ENCODE measurements at regions not wholly inside any gene's neighbourhood (a gene's known extent, or its start where the extent isn't known, plus 50 kb on each side); places are given as distances from the start of the nearest gene placed in this dataset.

DNA sequence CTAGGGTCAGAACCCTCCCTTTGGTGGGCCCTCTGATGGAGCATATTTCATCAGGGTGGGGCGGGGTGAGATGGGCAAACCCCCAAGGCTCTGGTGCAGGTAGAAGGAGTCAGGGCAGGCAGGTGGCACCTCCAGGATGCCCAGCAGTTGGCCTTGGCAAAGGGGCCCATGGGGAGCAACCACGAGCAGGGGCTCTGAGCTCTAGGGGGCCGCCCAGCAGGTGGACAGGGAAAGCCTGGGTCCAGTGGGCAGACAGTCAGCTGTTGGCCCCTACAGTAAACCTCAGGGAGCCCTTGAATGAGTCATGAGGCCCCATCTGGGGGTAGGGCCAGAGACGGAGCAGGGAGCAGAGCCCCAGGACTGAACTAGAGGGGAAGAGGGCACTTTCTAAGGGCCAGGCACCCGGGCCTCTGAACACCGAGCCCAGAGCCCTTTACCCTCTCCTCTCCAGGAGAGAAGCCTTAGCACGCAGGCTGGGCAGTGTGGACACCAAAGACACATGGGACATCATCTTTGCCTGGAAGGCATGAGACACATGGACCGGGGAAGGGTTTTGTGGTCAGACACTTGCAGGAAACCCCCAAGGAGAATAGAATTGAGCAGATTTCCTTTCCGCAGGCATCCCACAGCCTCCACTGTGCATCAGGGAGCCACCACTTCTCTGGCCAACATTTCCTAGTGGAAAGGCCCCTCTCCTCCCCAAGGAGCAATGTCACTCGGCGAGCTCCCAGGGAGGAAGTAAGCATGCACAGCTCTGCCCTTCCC lies 257.3 kb downstream of the GLI2 start:
- TF ChIP-seq, protein P1, sequence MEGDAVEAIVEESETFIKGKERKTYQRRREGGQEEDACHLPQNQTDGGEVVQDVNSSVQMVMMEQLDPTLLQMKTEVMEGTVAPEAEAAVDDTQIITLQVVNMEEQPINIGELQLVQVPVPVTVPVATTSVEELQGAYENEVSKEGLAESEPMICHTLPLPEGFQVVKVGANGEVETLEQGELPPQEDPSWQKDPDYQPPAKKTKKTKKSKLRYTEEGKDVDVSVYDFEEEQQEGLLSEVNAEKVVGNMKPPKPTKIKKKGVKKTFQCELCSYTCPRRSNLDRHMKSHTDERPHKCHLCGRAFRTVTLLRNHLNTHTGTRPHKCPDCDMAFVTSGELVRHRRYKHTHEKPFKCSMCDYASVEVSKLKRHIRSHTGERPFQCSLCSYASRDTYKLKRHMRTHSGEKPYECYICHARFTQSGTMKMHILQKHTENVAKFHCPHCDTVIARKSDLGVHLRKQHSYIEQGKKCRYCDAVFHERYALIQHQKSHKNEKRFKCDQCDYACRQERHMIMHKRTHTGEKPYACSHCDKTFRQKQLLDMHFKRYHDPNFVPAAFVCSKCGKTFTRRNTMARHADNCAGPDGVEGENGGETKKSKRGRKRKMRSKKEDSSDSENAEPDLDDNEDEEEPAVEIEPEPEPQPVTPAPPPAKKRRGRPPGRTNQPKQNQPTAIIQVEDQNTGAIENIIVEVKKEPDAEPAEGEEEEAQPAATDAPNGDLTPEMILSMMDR (IDR thresholded peaks at IDR 0.05; ENCODE audit: insufficient read depth, low read depth, low read length) = no peak
- H3K36me3 ChIP-seq (ENCODE audit: control insufficient read depth, insufficient read depth, low read length) = peaks cover 22% of the 10 kb centered on the region
- no peak for DNase-seq (ENCODE audit: low read depth)
- H3K4me3 ChIP-seq (ENCODE audit: low read depth, low read length) = no peak overlapping the region
- CTCF ChIA-PET = interaction anchor here (1.1 kb wide), 1 partner anchor 87 kb away, joined by 3 read pairs; no protein-coding TSS in a partner anchor
- POLR2A ChIA-PET = no interaction called here
- no peaks in the 10 kb centered on the region for H3K27me3 ChIP-seq (ENCODE audit: control insufficient read depth, insufficient read depth, low read length)

DNA sequence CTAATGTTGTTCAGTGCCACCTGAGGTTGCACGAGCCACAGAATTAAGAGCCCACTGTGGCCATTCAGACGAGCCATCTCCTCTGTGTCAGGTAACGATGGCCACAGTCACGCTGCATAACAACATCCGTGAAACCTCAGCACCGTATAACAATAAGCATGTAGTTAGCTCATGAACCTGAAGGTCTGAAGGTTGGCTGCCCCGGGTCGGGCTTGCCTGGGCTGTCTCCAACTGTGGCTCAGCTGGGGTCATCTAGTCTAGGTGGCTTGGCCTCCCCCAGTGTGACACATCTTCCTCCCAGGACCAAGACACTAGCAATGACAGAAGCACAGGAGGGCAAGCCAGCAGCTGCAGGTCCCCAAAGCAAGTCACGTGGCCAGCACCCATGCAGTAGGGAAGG lies 258.0 kb downstream of the GLI2 start:
- TF ChIP-seq, protein P1 (IDR thresholded peaks at IDR 0.05; ENCODE audit: insufficient read depth, low read depth, low read length) = no peak
- Histone ChIP-seq H3K4me3 (ENCODE audit: low read depth, low read length) (no peak overlapping the region), H3K36me3 (ENCODE audit: control insufficient read depth, insufficient read depth, low read length) (peaks cover 21% of the 10 kb centered on the region), H3K27me3 (ENCODE audit: control insufficient read depth, insufficient read depth, low read length) (no peaks in the 10 kb centered on the region)
- DNase-seq (ENCODE audit: low read depth) = no peak
- CTCF ChIA-PET = interaction anchor here (1.1 kb wide), 2 partner anchors 86 to 298 kb away, joined by 3 to 4 read pairs; no protein-coding TSS in a partner anchor
- POLR2A ChIA-PET = no interaction called here

DNA sequence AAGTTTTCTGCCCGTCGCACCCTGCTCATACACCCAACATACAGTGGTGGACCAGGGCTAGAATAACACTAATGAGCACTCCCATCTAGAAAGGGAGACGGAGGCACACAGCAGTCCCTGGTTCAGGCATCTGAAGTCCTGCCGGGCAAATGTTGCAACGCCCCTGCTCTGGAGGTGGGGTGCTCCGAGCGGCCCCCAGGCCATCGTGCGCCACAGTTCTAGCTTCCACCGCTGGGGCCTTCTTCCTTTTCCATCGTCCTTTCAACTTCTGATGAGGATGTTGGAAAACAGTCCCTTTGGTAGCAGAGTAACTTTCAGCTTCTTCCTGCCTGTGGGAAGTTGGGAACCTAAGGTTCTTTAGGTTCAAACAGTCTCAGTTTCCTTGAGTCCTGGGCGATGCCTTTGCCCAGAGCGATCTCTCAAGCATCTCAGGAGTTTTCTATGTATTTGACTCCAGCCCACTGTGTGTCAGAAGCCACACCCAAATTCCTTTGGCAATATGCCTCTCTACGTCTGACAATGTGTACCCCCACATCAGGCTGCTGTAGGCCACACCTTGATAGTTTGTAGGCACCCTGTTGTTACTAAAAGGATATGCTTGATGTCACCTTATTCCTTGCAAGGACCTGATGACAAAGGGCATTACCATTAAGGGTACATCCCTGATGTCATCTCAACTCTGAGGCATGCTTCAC lies 258.8 kb downstream of the GLI2 start:
- POLR2A ChIA-PET = no interaction called here
- CTCF ChIA-PET = interaction anchor here (1.1 kb wide), 2 partner anchors 86 to 299 kb away, joined by 3 to 4 read pairs; no protein-coding TSS in a partner anchor

DNA sequence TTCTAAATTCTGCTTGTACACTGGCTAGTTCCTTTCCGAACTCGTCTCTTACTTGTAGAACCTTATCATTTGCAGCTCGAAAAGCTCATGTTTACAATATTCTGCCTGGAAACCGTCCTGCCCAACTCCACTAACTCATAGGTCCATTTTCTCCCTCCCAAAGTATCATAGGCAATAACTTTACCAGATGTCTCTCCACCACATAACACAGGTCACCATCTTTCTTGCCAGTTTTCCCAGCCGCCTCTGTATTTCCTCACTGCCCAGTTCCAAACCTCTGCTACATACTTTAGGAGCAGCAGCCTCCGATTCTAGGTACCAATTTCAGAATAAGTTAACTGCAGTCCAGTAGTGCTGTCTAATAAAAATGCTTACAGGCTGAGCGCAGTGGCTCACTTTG lies 259.5 kb downstream of the GLI2 start:
- CTCF ChIA-PET = no interaction called here

More for the DNA sequence above, 258.8 kb downstream of the GLI2 start:
- H3K36me3 ChIP-seq (ENCODE audit: control insufficient read depth, insufficient read depth, low read length) = peaks cover 15% of the 10 kb centered on the region
- H3K27me3 ChIP-seq (ENCODE audit: control insufficient read depth, insufficient read depth, low read length) = no peaks in the 10 kb centered on the region
- TF ChIP-seq, protein P1 (IDR thresholded peaks at IDR 0.05; ENCODE audit: insufficient read depth, low read depth, low read length) = no peak
- H3K4me3 ChIP-seq (ENCODE audit: low read depth, low read length) = no peak overlapping the region
- DNase-seq (ENCODE audit: low read depth) = no peak

More for the DNA sequence above, 259.5 kb downstream of the GLI2 start:
- TF ChIP-seq, protein P1 (IDR thresholded peaks at IDR 0.05; ENCODE audit: insufficient read depth, low read depth, low read length) = no peak
- Histone ChIP-seq H3K4me3 (ENCODE audit: low read depth, low read length) (no peak overlapping the region), H3K27me3 (ENCODE audit: control insufficient read depth, insufficient read depth, low read length) (no peaks in the 10 kb centered on the region), H3K36me3 (ENCODE audit: control insufficient read depth, insufficient read depth, low read length) (peaks cover 10% of the 10 kb centered on the region)
- POLR2A ChIA-PET = no interaction called here
- DNase-seq (ENCODE audit: low read depth) = no peak

Measured in BJ (cell line).